ENCODE measurements at regions not wholly inside any gene's neighbourhood (a gene's known extent, or its start where the extent isn't known, plus 50 kb on each side); places are given as distances from the start of the nearest gene placed in this dataset.

GRCh38 chr5:74316064-74316603 is 324.4 kb downstream of the ENC1 start:
- no peak for DNase-seq (ENCODE audit: low read depth)

- no peak for DNase-seq (ENCODE audit: low read depth)
These were observed 325.6 kb downstream of the ENC1 start for GRCh38 chr5:74314906-74315305.

GRCh38 chr5:74313896-74314295 is 326.6 kb downstream of the ENC1 start:
- no peak for DNase-seq (ENCODE audit: low read depth)

- DNase-seq (ENCODE audit: low read depth), result no peak
These were observed 327.8 kb downstream of the ENC1 start for GRCh38 chr5:74312746-74313145.

- no peak for DNase-seq (ENCODE audit: low read depth)
These were observed 328.6 kb downstream of the ENC1 start for GRCh38 chr5:74311961-74312360.

- DNase-seq (ENCODE audit: low read depth), result no peak
These were observed 329.3 kb downstream of the ENC1 start for GRCh38 chr5:74310997-74311930.

- DNase-seq (ENCODE audit: low read depth), result no peak
These were observed 330.1 kb downstream of the ENC1 start for GRCh38 chr5:74310386-74310785.

GRCh38 chr5:74309050-74309449 is 331.5 kb downstream of the ENC1 start:
- no peak for DNase-seq (ENCODE audit: low read depth)

- no peak for DNase-seq (ENCODE audit: low read depth)
These were observed 333.7 kb downstream of the ENC1 start for GRCh38 chr5:74306845-74307244.

GRCh38 chr5:74304536-74304935 is 336.0 kb downstream of the ENC1 start:
- DNase-seq (ENCODE audit: low read depth), result no peak

GRCh38 chr5:74303578-74303977 is 336.9 kb downstream of the ENC1 start:
- no peak for DNase-seq (ENCODE audit: low read depth)

- DNase-seq (ENCODE audit: low read depth), result no peak
These were observed 339.0 kb downstream of the ENC1 start for GRCh38 chr5:74301576-74301975.

- no peak for DNase-seq (ENCODE audit: low read depth)
These were observed 339.6 kb downstream of the ENC1 start for GRCh38 chr5:74300808-74301389.

- no peak for DNase-seq (ENCODE audit: low read depth)
These were observed 340.7 kb downstream of the ENC1 start for GRCh38 chr5:74299833-74300232.

GRCh38 chr5:74296685-74297408 is 343.7 kb downstream of the ENC1 start:
- DNase-seq (ENCODE audit: low read depth), result no peak

- no peak for DNase-seq (ENCODE audit: low read depth)
These were observed 344.9 kb downstream of the ENC1 start for GRCh38 chr5:74295676-74296075.

- no peak for DNase-seq (ENCODE audit: low read depth)
These were observed 345.4 kb downstream of the ENC1 start for GRCh38 chr5:74295141-74295540.

GRCh38 chr5:74294231-74294705 is 346.3 kb downstream of the ENC1 start:
- no peak for DNase-seq (ENCODE audit: low read depth)

- DNase-seq (ENCODE audit: low read depth), result no peak
These were observed 347.3 kb downstream of the ENC1 start for GRCh38 chr5:74293182-74293581.

GRCh38 chr5:74290634-74291241 is 349.8 kb downstream of the ENC1 start:
- no peak for DNase-seq (ENCODE audit: low read depth)

- no peak for DNase-seq (ENCODE audit: low read depth)
These were observed 350.8 kb downstream of the ENC1 start for GRCh38 chr5:74289691-74290090.

- DNase-seq (ENCODE audit: low read depth), result no peak
These were observed 351.3 kb downstream of the ENC1 start for GRCh38 chr5:74289238-74289637.
